GM21786 (cell line): ENCODE measurements at regions not wholly inside any gene's neighbourhood (a gene's known extent, or its start where the extent isn't known, plus 50 kb on each side); places are given as distances from the start of the nearest gene placed in this dataset.

Experiments used
- ATAC-seq: cut with Tn5 transposase; IDR thresholded peaks from one replicate; pipeline ENCODE4 v1.9.1; 2021; ENCODE audit not compliant: unreplicated experiment

GRCh38 chr2:204046145-204046544, 109.6 kb downstream of the ICOS start:
- peak; percentile 69 for ATAC-seq

GRCh38 chr2:204049635-204050034, 113.1 kb downstream of the ICOS start:
- ATAC-seq: no peak

- no peak for ATAC-seq
Observed at GRCh38 chr2:204050681-204051080, 114.1 kb downstream of the ICOS start.

- ATAC-seq: no peak
Observed at GRCh38 chr2:204051476-204051875, 114.9 kb downstream of the ICOS start.

- ATAC-seq: no peak
Observed at GRCh38 chr2:204051984-204052556, 115.5 kb downstream of the ICOS start.

- ATAC-seq: no peak
Observed at GRCh38 chr2:204059016-204059415, 122.5 kb downstream of the ICOS start.

GRCh38 chr2:204060841-204061240, 124.3 kb downstream of the ICOS start:
- ATAC-seq: no peak

GRCh38 chr2:204061241-204061640, 124.7 kb downstream of the ICOS start:
- ATAC-seq: no peak

GRCh38 chr2:204064119-204064518, 127.6 kb downstream of the ICOS start:
- no peak for ATAC-seq

GRCh38 chr2:204065566-204065965, 129.0 kb downstream of the ICOS start:
- no peak for ATAC-seq

GRCh38 chr2:204066051-204066450, 129.5 kb downstream of the ICOS start:
- no peak for ATAC-seq

GRCh38 chr2:204069804-204070203, 133.2 kb downstream of the ICOS start:
- ATAC-seq: no peak

GRCh38 chr2:204072443-204073324, 136.1 kb downstream of the ICOS start:
- no peak for ATAC-seq

GRCh38 chr2:204074456-204074855, 137.9 kb downstream of the ICOS start:
- no peak for ATAC-seq

- no peak for ATAC-seq
Observed at GRCh38 chr2:204078003-204078698, 141.6 kb downstream of the ICOS start.

- no peak for ATAC-seq
Observed at GRCh38 chr2:204081487-204082425, 145.2 kb downstream of the ICOS start.

GRCh38 chr2:204086167-204086566, 149.6 kb downstream of the ICOS start:
- no peak for ATAC-seq

GRCh38 chr2:204089105-204089504, 152.5 kb downstream of the ICOS start:
- no peak for ATAC-seq

- no peak for ATAC-seq
Observed at GRCh38 chr2:204089574-204089973, 153.0 kb downstream of the ICOS start.

- no peak for ATAC-seq
Observed at GRCh38 chr2:204090021-204090420, 153.5 kb downstream of the ICOS start.

GRCh38 chr2:204104811-204105210, 168.2 kb downstream of the ICOS start:
- no peak for ATAC-seq
